Activated naive CD4-positive, alpha-beta T cell treated with anti-CD3 and anti-CD28 coated beads, Interleukin-2, amount 50 U/mL, for 16 hours (primary cell): ENCODE measurements at regions not wholly inside any gene's neighbourhood (a gene's known extent, or its start where the extent isn't known, plus 50 kb on each side); places are given as distances from the start of the nearest gene placed in this dataset.
A peak's percentile ranks its signal among the peaks of the same experiment; 100 is the strongest.
"Not testable (repeated sequence)": the region's sequence is repeated elsewhere in the genome, so short reads cannot be mapped to it uniquely, and the experiment has no call there.

Experiments used
- DNase-seq: peaks from one replicate; pipeline ENCODE4 v3.0.0-alpha.2; 2020

DNA sequence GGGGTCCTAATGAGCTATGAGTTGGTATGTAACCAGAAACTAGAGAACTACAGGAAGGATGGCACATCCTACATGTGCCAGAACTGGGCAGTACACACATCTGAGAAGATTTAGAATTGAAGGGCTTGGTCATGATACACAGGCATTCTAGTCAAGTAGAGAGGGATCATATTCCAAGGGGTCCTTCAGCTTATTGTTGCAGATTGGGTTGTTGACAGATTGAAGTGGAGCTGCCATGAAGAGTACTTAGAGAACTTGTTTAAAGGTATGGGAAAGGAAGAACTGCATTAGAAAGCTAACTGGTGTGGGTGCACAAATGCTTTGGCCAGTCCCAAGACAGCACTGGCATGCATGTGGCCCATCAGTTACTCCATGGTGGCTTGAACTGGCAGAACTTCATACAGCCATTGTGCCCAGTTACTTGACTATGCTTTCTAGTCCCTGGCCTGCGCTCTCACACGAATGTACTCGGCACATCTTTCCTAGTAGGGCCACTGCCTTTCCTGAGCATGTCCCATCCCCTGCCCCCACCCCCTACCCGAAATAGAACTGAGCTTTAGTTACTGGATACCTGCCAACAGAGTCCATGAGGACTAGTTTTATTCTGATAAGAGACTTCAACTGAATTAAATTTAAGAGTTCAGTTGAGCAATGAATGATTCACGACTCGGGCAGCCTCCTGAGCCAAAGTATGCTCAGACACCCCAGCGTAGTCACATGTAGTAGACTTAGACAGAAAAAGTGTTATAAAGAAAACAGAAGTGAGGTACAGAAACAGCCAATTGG, 64.0 kb downstream of the CCNG2 start:
- no peak for DNase-seq

DNA sequence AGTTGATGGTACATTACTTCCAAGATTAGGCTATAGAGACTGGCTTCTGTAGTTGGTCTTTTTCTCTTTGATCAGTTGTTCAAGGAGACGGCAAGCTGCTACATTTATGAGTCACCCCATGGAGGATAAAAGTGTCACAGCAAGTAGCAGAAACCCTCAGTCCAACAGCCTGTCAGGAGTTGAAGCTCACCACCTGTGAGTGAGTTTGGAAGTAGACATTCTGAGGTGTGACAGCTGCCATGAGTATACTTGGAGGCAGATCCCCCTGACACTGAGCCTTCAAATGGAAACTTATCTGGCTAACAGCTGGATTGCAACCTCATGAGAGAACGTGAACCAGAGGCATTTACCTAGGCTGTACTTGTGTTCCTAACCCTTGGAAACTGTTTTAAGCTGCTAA, 68.0 kb downstream of the CCNG2 start:
- DNase-seq = no peak

DNA sequence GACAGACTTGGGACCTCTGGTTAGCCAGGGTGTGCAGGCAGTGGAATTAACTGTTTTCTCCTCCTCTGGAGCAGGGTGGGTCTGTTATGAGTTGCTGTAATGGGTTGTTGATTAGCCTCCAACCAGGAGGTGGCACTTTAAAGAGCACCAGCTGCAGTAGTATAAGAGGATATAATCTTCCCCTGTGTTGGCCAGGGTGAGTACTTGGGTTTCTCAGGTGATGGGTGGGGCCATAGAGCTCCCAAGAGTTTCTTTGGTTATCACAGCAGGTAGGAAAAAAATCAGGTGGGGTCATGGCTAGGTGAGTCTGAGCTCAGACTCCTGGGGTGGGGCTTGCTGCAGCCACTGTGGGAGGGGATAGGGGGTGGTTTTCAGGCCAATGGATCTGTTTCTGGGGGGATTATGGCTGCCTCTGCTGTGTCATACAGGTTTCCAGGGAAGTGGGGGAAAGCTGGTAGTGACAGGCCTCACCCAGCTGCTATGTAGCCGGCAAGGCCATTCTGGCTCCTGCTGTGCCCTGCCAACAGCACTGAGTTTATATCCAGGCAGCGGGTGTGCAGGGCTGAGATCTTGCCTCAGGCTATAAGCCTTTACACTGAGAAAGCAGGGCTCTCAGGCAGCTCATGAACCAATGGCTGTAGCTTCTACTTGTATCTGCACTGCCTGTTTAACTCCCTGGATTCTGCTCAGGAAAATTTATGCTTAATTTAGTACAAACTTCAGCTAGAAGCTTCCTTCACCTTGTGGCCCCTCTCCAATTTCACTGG, 70.1 kb downstream of the CCNG2 start:
- no peak for DNase-seq

DNA sequence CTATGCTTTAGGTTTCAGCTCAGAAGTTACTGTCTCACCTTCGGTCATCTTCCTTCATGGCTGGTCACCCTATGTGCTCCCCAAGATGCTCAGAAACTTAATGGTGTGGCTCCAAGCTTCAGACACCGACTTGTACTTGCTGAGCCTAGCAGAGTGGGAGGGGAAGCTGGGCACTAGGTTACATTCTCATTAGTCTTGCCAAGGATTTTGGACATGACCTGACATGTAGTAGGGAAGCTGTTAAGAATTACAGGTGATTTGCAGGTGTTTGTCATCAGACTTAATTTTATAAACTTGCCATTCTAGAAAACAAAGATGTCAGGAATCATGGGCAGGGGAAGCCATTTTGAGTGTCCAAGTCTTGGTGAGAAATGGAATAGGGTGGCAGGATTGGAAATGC, 72.4 kb downstream of the CCNG2 start:
- no peak for DNase-seq

DNA sequence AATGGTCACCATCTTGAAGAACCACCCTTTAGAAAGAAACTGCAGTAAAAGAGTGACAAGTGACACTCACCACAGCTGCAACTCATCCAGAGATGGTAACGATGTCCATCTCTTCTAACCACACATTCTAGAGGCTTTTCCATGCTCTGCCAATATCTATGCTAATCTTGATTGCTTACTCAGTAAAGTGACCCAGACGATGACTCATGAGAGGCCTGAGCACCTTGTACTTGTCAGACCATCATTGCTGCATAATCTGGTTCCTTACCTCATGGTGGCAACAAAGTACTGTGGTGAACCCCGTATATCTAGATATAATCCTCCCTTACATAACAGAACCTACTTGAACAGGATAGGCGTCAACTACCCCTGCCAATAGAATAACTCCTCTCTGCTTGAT, 75.6 kb downstream of the CCNG2 start:
- no peak for DNase-seq

DNA sequence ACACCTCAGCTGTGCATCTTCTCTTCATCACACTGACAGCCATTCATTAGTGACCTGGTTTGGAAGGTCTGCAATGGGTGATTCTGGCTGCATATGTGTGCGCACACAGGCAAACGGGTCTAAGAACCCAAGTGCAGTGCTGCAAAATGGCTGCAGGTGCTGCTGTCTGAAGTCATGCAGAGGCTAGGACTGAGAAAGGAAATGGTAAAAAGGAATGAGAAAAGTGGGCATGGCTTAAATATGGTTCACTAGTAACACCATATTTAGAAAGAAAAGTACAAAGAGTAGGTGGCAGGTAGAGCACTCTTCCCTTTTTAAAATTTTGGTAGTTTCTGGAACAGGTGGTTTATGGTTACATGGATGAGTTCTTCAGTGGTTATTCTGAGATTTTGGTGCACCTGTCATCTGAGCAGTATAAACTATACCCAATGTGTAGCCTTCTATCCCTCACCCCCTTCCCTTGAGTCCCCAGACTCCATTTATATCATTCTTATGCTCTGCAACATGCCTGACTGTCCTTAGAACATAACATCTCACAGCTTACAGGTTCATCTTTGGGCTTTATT, 78.4 kb downstream of the CCNG2 start:
- DNase-seq = no peak

DNA sequence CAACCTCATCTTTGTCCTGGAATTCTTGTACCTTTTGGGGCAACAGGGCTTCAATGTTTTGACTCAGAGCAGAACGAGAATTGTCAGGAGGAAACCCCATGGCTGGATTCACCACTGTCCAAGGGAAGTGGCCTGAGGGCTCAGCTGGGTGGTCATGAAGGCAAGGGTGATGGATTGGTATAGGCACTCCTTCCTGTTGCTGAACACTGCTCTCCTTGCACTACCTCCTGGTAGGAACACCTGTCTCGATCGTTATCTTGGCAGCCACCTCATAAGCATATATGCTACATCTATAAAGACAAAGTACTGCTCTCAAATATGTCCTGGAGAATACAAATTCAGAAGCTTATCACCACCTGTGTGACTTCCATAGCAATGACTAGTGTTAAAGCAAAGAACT, 79.8 kb downstream of the CCNG2 start:
- DNase-seq = no peak

DNA sequence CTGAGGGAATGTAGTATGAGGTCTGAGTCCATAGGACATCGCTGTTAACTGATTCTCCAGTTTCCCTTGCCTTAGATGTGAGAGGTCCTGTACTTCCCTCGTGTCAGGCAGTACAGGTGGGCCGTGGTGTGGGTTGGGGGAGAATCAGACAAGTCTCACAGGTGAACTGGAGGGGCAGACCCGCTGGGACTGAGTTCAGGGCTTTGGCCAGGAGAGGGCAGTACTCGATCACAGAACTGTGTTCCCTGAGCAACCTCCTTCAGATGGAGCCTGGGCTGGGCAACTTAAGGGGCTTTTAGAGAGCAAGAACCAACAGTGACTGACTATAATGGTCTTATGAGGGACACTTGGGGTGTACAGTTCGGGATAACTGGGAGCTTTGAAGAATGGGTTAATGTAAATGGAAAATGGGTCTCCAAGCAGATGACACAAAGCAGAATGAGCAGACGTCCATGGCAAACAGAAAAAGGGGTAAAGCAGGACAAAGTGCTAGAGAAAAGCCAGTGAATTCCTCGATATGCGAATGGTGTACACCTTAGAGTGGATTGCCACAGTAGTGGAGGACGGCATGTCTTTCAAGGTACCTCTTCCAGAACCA, 83.6 kb downstream of the CCNG2 start:
- DNase-seq = peak; percentile 58

DNA sequence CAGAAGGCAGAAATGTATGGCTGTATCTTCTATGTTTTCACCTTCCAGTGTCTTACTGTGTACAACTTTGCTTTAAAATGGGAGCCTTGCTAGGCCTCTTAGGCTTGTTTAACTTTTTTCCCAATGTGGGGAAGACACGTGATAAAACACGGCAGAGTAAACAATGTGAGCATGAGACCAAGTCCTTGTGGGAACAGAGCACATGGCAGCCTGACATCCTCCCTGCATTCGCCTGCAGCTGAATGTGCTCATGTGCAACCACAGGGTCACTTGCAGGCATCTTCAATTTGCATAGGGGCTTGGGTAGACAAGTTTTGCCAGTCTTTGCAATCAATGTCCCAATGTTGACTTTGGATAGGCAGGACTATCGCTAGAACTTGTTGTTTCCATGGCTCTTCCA, 91.8 kb downstream of the CCNG2 start:
- DNase-seq = no peak

DNA sequence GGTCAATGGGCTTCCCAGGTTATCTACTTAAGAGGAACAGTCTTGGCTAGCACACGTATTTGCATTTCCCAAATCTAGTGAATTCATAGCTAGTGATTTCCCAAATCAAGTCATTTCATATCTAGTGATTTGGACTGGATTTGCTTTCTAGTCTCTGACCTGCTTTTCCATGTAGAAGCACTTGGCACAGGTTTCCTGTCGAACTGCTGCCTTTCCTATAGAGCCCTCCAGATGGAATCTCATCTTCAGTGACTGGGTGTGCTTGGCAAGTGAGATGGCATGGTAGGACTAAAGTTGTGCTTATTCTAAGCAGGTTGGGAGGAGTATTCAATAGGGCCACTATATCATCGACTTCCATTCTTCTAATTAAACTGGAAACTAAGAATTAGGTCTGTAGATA, 94.7 kb downstream of the CCNG2 start:
- no peak for DNase-seq

DNA sequence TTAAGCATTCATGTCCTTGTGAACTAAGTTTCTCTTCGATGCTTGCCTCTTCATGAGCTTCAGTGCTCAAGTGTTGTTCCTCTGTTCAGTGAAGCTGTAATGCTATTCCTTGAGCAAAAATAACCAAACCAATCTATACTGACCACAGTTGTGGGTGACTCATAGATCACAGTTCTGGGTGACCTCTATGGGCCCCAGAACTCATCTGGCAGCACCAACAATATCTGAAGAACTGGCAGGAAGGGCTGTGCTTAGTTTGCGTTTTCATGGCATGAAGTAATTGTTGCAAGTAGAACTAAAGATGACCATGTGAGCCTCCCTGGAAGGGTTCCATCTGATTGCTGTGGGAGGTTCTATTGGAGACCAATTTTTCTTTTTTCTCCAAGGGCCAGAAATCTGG, 106.2 kb downstream of the CCNG2 start:
- no peak for DNase-seq

DNA sequence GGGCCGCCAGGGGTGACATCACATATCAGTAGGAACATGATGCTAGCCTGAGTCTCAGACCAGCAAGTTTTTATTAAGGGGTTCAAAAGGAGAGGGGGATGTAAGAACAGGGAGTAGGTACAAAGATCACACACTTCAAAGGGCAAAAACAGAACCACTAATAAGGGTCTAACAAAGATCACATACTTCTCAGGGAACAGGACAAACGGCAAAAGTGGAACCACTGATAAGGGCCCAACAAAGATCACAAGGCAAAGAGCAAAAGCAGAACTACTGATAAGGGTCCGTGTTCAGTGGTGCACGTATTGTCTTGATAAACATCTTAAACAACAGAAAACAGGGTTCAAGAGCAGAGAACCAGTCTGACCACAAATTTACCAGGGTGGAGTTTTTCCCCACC, 107.0 kb downstream of the CCNG2 start:
- DNase-seq = not testable (repeated sequence)

DNA sequence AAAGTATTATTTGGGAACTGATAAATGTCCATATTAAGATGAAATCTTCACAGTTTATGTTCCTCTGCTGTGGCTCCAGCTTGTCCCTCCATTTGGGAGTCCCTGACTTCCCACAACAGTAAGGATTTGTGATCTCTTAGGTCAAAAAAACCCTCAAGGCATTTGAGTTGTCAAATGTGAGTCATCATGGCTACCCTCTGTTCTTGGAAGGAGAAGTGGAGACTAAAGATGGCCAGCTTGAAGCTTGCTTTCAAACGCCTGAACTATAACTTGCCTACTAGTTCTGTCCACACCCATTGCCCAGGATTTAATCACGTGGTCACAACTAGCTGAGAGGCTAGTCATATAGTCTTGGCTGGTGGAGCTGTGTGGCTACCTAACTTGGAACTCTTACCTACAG, 107.8 kb downstream of the CCNG2 start:
- DNase-seq = no peak

DNA sequence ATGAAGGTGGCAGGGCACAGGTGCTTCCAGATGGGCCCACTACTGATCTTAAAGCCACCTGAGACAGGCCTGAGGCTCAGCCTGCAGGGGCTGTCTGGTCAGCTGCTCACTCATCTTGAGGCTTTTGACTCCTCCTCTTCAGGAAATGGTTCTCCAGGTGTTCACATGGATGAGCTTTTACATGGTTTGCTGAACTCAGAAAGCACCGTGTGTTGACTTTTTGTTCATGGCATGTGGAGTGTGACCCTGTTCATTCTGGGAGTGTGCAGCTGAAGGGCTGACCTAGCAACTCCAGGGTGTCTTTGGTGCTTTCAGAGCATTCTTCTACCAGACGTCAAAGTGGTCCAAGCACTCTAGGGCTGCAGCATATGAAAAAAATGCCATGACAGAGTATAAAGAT, 111.1 kb downstream of the CCNG2 start:
- DNase-seq = no peak

DNA sequence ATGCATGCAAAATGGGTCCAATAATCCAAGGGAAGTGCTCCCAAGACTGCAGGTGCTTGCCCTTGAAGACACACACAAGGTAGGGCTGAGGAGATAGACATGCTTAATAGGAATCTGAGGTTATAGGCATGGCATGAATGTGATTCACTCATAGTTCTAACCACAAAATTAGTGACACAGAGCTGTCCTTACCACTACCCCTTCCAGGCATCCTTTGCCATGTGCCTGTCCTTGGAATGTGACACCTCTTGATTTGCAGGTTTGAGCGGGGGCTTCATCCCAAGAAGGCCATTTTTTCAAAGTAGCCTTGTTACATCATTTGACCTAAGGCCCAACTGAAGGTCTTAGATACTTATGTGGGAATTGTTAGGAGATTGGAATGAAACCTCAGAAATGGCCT, 112.5 kb downstream of the CCNG2 start:
- no peak for DNase-seq

DNA sequence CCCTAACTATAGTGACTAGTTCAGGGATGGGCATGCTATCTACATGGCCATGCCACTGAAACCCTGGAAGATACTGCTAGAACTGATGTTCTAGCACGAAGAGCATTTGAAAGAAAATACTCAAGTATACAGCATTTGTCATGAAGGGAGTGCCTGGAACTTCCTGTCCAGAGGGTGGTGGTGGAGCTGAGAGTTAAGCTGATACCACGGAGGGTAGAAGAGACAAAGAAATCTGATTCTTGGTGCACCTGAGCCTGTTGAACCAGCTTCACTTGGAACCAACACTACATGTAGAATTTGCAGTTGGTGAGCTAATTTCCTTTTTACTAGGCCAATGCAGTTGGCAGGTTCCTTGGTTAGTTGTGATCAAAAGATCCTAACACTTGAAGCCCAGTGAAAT, 116.4 kb downstream of the CCNG2 start:
- DNase-seq = no peak

DNA sequence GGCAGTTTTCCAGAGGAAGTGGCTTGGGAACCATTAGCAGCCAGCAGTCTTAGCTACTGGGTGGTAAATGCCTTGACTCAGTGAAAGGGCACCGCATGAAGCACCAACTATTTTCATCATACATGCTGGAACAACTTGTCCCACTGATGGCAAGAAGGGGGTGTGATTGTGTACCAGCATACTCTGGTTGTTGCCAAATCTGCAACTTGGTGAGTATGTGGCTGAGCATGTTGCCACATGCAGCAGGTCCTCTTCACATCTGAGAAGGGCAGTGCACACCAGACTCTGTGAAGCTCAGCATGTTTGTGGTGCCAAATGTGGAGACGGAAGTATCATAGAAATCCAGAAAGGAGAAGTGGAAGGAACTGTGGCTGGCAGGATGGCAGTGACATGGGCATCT, 122.1 kb downstream of the CCNG2 start:
- DNase-seq = not testable (repeated sequence)

DNA sequence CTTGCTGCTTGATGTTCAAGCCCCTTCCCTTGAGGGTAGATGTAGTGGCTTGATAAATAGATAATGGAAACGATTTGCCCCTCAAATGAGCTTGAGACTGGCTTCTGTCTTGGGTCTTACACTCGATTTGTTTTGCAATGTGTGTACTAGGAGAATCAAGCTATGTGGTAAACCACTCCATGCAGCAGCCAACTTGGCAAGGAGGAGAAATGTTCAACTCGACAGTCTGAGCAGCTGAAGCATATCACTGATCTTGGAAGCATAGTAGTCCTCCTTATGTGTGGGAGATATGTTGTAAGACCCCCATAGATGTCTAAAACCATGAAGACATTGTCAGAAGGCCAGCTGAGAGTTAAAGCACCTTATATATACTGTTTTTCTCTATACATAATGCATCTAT, 125.3 kb downstream of the CCNG2 start:
- no peak for DNase-seq

DNA sequence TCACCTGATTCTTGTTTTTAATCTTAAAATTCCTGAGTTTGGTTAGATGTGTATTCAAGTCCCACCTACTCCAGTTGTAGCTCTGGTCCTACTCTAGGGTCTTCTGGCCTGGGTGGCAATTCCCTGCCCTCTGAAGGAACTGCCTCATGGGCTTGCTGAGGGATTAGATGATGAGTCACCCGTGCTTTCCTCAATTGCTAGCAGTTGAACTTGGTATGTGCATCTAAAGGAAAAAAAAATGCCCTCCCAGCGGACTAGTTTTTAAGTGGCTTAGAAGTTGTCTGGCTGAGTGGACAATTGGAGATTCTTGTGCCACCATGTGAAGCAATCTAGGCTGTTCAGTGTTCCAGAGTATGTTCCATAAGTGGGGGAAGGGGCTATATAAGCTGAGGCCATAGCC, 127.0 kb downstream of the CCNG2 start:
- DNase-seq = no peak

DNA sequence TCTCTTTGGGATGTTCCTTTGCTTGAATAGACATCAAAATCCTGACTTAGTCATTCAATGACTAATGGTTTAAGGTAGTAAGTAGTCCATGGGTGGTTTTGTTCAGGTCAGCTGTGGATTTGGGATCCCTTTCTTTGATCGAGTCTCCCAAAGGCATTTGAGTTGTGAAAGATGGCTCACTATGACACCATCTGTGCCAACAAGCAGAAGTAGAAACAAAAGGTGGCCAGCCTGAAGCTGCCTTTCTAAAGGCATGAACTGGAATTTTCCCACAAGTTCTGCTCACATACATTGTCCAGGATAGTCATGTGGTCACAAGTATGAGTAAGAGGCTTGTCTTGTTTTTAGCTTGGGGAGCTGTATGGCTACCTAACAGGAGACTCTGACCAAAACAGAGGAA, 129.9 kb downstream of the CCNG2 start:
- DNase-seq = no peak

DNA sequence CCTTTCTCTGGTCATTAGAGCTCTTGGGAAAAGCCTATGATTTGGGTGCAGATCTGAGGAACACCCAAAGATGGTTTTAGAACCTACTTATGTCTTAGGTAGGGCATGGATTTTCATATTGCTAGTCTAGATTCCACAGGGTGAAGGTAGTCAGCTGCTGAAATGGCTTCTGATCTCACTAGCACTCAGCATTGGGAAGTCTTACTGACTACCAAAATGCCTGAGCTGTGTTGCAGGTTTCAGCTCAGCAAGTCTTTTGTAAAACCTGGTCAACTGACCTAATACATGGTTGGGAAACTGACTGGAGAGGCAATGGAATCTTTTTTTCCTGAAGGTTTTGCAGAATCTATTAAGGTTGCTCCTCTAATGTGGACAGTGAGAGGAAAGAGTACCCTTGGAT, 136.4 kb downstream of the CCNG2 start:
- no peak for DNase-seq

DNA sequence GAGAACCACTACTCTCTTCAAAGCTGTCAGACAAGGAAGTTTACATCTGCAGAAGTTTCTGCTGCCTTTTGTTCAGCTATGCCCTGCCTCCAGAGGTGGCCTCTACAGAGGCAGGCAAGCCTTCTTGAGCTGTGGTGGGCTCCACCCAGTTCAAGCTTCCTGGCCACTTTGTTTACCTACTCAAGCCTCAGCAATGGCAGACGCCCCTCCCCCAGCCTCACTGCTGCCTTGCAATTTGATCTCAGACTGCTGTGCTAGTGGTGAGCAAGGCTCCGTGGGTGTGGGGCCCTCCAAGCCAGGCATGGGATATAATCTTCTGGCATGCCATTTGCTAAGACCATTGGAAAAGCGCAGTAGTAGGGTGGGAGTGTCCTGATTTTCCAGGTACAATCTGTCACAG, 144.0 kb downstream of the CCNG2 start:
- DNase-seq = not testable (repeated sequence)

DNA sequence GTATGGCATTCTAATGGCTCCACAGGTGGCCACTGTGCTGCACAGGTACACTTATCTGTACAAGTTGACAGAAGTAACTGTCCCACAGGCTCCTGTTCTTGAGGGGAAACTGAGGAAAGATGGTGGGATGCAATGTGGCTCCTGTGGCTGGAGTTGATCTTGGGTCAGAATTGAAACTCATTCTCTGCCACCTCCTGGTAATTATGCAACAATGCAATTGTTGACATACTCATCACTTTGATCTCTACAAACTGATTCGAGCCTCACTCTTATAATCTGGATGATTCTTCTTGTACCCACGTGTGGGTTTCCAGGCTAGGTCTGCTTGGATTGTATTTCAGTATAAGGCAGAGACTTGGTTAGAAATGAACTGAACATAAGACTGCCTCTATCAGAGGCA, 148.8 kb downstream of the CCNG2 start:
- DNase-seq = no peak

DNA sequence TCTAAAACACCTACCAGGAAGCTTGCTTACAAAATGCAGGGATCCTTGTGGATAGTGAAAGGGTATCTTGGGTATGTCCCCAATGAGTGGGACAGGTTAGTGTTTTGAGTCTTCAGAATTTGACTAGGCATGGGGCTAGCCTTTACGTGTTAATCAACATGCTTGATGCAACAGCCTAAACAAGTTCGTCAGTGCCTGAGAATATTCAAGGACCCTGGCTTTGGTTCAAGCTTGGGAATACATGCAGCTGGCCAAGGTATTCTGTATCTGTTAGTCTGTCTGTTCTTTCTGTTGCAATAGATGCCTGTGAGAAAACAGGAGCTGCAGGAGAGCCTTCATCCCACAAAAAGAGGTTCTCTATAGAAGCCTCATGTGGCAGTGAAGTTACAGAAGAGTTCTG, 149.5 kb downstream of the CCNG2 start:
- DNase-seq = no peak
